ENCODE measurements at regions not wholly inside any gene's neighbourhood (a gene's known extent, or its start where the extent isn't known, plus 50 kb on each side); places are given as distances from the start of the nearest gene placed in this dataset.

DNA sequence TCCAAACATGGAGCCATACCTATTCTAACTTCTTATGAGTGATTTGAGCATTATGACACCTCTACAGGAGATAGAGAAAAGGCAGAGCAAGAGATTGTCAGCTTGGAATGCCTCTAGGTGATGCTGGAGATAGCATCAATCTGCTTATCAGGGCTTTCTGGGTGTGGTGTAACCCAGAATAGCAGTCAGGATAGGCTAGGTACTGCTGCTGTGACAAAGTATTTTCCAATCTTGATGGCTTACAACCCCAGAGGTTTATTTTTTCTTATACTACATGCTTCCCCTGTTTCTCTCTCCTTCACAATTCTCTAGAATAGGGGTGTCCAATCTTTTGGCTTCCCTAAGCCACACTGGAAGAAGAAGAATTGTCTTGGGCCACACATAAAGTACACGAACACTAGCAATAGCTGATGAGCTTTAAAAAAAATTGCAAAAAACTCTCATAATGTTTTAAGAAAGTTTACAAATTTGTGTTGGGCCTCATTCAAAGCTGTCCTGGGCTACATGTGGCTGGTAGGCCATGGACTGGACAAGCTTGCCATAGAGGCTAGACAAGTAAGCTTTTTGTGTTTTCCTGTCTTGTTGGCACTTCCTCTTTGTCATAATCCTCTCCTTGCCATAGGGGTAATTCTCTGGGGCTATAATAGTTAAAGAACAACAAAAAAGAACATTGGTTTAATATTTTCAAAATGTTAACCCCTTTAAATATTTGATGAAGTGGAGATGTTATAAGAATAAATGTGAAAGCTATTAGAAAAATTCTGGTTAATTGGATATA is 123.9 kb upstream of the PMCH start:
- TF ChIP-seq DACH1 (IDR thresholded peaks at IDR 0.05; ENCODE audit: partially characterized antibody) (no peak), ADNP (tag; IDR thresholded peaks at IDR 0.05) (no peak), CEBPG (CRISPR knock-in tag; IDR thresholded peaks at IDR 0.05) (no peak), CEBPG (tag; conservative IDR thresholded peaks at IDR 0.05 in 1 of 2, IDR thresholded peaks at IDR 0.05 in 1 of 2) (no peak)
- TF ChIP-seq, protein P1, sequence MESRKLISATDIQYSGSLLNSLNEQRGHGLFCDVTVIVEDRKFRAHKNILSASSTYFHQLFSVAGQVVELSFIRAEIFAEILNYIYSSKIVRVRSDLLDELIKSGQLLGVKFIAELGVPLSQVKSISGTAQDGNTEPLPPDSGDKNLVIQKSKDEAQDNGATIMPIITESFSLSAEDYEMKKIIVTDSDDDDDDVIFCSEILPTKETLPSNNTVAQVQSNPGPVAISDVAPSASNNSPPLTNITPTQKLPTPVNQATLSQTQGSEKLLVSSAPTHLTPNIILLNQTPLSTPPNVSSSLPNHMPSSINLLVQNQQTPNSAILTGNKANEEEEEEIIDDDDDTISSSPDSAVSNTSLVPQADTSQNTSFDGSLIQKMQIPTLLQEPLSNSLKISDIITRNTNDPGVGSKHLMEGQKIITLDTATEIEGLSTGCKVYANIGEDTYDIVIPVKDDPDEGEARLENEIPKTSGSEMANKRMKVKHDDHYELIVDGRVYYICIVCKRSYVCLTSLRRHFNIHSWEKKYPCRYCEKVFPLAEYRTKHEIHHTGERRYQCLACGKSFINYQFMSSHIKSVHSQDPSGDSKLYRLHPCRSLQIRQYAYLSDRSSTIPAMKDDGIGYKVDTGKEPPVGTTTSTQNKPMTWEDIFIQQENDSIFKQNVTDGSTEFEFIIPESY (CRISPR knock-in tag; IDR thresholded peaks at IDR 0.05): no peak
- TF ChIP-seq, protein P2, sequence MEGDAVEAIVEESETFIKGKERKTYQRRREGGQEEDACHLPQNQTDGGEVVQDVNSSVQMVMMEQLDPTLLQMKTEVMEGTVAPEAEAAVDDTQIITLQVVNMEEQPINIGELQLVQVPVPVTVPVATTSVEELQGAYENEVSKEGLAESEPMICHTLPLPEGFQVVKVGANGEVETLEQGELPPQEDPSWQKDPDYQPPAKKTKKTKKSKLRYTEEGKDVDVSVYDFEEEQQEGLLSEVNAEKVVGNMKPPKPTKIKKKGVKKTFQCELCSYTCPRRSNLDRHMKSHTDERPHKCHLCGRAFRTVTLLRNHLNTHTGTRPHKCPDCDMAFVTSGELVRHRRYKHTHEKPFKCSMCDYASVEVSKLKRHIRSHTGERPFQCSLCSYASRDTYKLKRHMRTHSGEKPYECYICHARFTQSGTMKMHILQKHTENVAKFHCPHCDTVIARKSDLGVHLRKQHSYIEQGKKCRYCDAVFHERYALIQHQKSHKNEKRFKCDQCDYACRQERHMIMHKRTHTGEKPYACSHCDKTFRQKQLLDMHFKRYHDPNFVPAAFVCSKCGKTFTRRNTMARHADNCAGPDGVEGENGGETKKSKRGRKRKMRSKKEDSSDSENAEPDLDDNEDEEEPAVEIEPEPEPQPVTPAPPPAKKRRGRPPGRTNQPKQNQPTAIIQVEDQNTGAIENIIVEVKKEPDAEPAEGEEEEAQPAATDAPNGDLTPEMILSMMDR (IDR thresholded peaks at IDR 0.05 in 2 of 3, conservative IDR thresholded peaks at IDR 0.05 in 1 of 3; ENCODE audit: insufficient read depth in 2 of 3, low read depth in 1 of 3, low read length in 3 of 3): no peak
- TF ChIP-seq, protein P3, sequence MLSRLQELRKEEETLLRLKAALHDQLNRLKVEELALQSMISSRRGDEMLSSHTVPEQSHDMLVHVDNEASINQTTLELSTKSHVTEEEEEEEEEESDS (CRISPR knock-in tag; IDR thresholded peaks at IDR 0.05): no peak
